ENCODE measurements at regions not wholly inside any gene's neighbourhood (a gene's known extent, or its start where the extent isn't known, plus 50 kb on each side); places are given as distances from the start of the nearest gene placed in this dataset.
"Not testable (repeated sequence)": the region's sequence is repeated elsewhere in the genome, so short reads cannot be mapped to it uniquely, and the experiment has no call there.

DNA sequence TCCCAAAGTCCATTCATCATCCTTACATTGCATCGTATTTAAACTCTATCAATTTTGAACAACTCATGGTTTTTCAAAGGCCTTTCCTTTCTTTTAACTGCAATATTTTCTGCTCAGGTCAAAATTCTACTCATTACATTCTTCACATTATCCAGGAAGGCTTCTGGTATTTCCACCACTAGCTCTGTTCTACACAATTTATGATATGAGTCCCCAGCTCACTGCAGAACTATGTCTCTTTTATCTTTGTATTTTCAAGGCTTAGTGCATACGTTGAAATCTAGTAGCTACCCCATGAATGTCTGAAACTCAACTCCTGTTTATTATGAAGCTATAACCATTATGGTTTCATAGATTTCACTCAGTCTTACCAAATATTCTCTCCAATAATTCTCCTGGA, 282.9 kb downstream of the DUSP6 start:
- Histone ChIP-seq H3K4me3 (ENCODE audit: low read depth in 1 of 5, low read length in 5 of 5) (no peak overlapping the region), H3K9ac (ENCODE audit: low read length in 5 of 5) (no peak overlapping the region), H3K27ac (ENCODE audit: low read depth, low read length) (no peak overlapping the region), H3K27me3 (ENCODE audit: control insufficient read depth in 5 of 5, insufficient read depth in 4 of 5, low read length in 5 of 5) (no peaks in the 10 kb centered on the region), H3K9me3 (ENCODE audit: control insufficient read depth in 5 of 5, low read length in 5 of 5) (no peaks in the 10 kb centered on the region), H3K4me1 (ENCODE audit: control insufficient read depth in 5 of 5, insufficient read depth in 5 of 5, low read length in 5 of 5) (no peaks in the 10 kb centered on the region), H3K36me3 (ENCODE audit: control insufficient read depth in 5 of 5, insufficient read depth in 5 of 5, low read length in 5 of 5) (no peaks in the 10 kb centered on the region)

DNA sequence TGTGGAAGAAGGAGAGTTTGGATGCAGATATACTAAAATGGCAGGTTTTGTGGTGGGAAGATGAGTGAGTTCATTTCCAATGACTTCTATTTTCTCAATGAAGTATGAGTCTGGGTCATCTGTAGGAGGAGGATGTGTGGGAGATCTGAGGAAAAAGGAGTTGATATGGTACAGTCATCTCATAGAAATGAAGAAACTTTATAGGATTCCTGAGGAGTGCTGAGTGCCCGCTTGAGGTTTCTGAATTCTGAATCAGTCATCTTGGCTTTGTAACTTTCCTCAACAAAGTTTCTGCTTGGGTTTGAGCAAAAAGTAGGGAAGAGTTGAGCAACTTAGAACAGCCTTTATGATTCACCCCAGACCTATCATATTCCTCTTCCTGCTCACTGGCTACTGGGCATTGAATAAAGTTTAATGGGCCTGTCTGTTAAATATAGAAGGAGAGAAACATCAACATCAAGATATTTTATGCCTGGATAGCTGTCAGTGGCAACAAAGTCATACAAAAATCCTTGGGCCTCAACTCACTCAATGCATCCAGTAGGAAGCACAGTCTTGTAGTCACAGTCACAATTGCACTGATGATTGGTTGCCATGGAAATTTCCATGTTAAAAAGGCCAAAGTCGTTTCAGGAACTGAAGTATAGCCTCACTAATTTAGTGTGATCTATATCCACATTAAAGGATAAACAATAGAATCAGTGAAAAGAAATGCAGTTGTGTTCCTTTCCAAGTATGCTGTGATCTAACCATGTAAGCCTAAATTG, 284.7 kb downstream of the DUSP6 start:
- Histone ChIP-seq H3K27me3 (ENCODE audit: control insufficient read depth in 5 of 5, insufficient read depth in 4 of 5, low read length in 5 of 5) (no peaks in the 10 kb centered on the region), H3K4me1 (ENCODE audit: control insufficient read depth in 5 of 5, insufficient read depth in 5 of 5, low read length in 5 of 5) (no peaks in the 10 kb centered on the region), H3K9ac (ENCODE audit: low read length in 5 of 5) (no peak overlapping the region), H3K4me3 (ENCODE audit: low read depth in 1 of 5, low read length in 5 of 5) (no peak overlapping the region), H3K36me3 (ENCODE audit: control insufficient read depth in 5 of 5, insufficient read depth in 5 of 5, low read length in 5 of 5) (no peaks in the 10 kb centered on the region), H3K9me3 (ENCODE audit: control insufficient read depth in 5 of 5, low read length in 5 of 5) (no peaks in the 10 kb centered on the region), H3K27ac (ENCODE audit: low read depth, low read length) (no peak overlapping the region)

DNA sequence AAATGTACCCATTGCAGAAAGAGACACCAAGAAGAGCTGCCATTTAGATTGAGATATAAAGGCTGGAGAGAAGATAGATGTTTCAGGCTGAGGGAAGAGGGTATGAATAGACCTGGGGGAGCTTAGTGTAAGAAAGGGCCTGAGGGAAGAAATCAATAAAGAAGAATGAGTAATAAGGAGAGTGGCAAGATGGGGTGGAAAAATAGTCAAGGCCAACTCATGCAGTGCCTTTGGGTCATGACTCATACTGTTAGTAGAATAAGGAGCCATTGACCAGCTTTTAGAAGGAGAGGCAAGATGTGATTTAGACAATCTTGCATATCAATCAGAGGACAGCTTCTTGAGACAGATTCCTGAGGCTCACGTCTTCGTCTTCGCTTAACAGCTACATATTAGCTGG, 287.5 kb downstream of the DUSP6 start:
- Histone ChIP-seq H3K9me3 (ENCODE audit: control insufficient read depth in 5 of 5, low read length in 5 of 5) (no peaks in the 10 kb centered on the region), H3K4me1 (ENCODE audit: control insufficient read depth in 5 of 5, insufficient read depth in 5 of 5, low read length in 5 of 5) (peaks cover 0 to 6% (median 4%) of the 10 kb centered on the region in 5 donors), H3K27ac (ENCODE audit: low read depth, low read length) (no peak overlapping the region), H3K27me3 (ENCODE audit: control insufficient read depth in 5 of 5, insufficient read depth in 4 of 5, low read length in 5 of 5) (no peaks in the 10 kb centered on the region), H3K4me3 (ENCODE audit: low read depth in 1 of 5, low read length in 5 of 5) (no peak overlapping the region), H3K36me3 (ENCODE audit: control insufficient read depth in 5 of 5, insufficient read depth in 5 of 5, low read length in 5 of 5) (no peaks in the 10 kb centered on the region), H3K9ac (ENCODE audit: low read length in 5 of 5) (no peak overlapping the region)

DNA sequence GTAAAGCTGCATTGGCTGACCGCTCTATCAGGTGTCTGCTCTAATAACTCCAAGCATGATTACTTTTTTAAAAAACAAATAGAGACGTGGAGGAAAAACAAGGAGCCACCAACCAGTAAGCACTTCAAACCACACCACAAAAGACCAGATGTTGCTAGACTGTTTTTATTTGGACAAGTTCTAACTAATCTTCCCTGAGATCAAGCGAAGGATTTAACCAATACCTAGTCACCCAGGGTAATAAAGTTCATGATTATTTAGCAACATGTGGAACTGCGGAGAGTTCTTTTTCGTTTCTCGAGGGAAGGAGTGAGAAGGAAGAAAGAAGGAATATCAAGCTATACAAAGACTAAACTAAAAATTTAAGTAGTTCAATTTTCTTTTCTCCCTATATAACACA, 288.1 kb downstream of the DUSP6 start:
- H3K4me3 ChIP-seq (ENCODE audit: low read depth in 1 of 5, low read length in 5 of 5): no peak overlapping the region
- no peak overlapping the region for H3K9ac ChIP-seq (ENCODE audit: low read length in 5 of 5)
- H3K27ac ChIP-seq (ENCODE audit: low read depth, low read length): no peak overlapping the region
- H3K4me1 ChIP-seq (ENCODE audit: control insufficient read depth in 5 of 5, insufficient read depth in 5 of 5, low read length in 5 of 5): peaks cover 0 to 12% (median 9%) of the 10 kb centered on the region in 5 donors
- no peaks in the 10 kb centered on the region for H3K36me3 ChIP-seq (ENCODE audit: control insufficient read depth in 5 of 5, insufficient read depth in 5 of 5, low read length in 5 of 5)
- no peaks in the 10 kb centered on the region for H3K27me3 ChIP-seq (ENCODE audit: control insufficient read depth in 5 of 5, insufficient read depth in 4 of 5, low read length in 5 of 5)
- H3K9me3 ChIP-seq (ENCODE audit: control insufficient read depth in 5 of 5, low read length in 5 of 5): no peaks in the 10 kb centered on the region

DNA sequence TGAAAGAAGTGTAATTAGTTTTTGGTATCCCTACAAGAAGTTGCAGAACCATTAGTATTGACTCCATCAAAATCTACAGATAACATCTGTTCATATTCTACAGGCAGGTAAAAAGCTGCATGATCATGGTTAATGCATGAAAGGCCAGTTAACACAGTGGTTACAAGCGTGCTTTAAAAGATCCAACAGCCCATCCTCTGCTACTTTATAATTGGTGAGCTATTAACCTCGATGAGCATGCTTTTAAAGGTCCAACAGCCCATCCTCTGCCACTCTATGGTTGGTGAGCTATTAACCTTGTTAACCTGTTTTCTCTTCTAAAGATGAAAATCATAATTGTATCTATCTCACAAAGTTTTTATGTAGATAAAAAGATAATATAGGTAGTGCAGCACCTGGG, 289.3 kb downstream of the DUSP6 start:
- no peaks in the 10 kb centered on the region for H3K27me3 ChIP-seq (ENCODE audit: control insufficient read depth in 5 of 5, insufficient read depth in 4 of 5, low read length in 5 of 5)
- H3K9me3 ChIP-seq (ENCODE audit: control insufficient read depth in 5 of 5, low read length in 5 of 5): no peaks in the 10 kb centered on the region
- peaks cover 0 to 14% (median 10%) of the 10 kb centered on the region in 5 donors for H3K4me1 ChIP-seq (ENCODE audit: control insufficient read depth in 5 of 5, insufficient read depth in 5 of 5, low read length in 5 of 5)
- no peak overlapping the region for H3K4me3 ChIP-seq (ENCODE audit: low read depth in 1 of 5, low read length in 5 of 5)
- no peak overlapping the region for H3K27ac ChIP-seq (ENCODE audit: low read depth, low read length)
- no peak overlapping the region for H3K9ac ChIP-seq (ENCODE audit: low read length in 5 of 5)
- H3K36me3 ChIP-seq (ENCODE audit: control insufficient read depth in 5 of 5, insufficient read depth in 5 of 5, low read length in 5 of 5): no peaks in the 10 kb centered on the region

DNA sequence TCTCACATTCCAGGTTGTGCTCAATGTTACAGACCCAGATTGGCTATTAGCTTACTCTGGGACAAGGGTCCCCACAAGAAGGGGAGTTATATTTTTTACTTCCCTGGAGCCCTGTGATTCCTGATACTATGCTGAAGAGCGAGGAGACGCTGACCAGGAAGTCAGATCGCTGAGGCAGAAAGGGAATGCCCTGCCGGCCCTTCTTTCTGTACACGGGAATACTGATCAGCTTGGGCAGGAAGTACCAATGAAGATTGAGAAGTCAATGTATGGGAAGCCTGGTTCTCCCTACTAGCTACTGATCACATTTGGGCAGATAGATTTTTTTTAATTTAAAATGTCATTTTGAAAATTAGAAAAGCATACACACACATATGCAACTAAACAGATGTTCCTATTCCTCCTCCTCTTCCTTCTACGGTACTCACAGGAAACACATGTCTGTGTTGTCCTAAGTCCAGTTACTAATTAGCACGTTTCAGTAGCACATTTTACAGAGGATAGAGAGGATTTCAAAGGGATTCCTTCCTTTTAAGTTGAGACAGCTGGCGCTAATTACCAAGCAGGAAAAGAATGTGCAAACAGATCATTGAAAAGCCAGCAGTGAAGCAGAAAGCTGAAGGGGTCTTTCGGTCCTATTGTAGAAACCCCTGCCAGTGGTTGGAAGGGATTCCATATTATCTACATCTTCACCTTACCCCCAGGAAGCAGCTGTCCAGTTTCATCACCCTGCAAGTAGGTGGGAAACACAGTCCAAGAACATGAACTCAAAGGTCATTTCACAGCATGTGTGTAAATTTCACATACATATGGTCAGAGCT, 292.4 kb downstream of the DUSP6 start:
- Histone ChIP-seq H3K4me1 (ENCODE audit: control insufficient read depth in 5 of 5, insufficient read depth in 5 of 5, low read length in 5 of 5) (peaks cover 0 to 14% (median 10%) of the 10 kb centered on the region in 5 donors), H3K9ac (ENCODE audit: low read length in 5 of 5) (no peak overlapping the region), H3K4me3 (ENCODE audit: low read depth in 1 of 5, low read length in 5 of 5) (no peak overlapping the region), H3K9me3 (ENCODE audit: control insufficient read depth in 5 of 5, low read length in 5 of 5) (no peaks in the 10 kb centered on the region), H3K36me3 (ENCODE audit: control insufficient read depth in 5 of 5, insufficient read depth in 5 of 5, low read length in 5 of 5) (no peaks in the 10 kb centered on the region), H3K27me3 (ENCODE audit: control insufficient read depth in 5 of 5, insufficient read depth in 4 of 5, low read length in 5 of 5) (no peaks in the 10 kb centered on the region), H3K27ac (ENCODE audit: low read depth, low read length) (no peak overlapping the region)

DNA sequence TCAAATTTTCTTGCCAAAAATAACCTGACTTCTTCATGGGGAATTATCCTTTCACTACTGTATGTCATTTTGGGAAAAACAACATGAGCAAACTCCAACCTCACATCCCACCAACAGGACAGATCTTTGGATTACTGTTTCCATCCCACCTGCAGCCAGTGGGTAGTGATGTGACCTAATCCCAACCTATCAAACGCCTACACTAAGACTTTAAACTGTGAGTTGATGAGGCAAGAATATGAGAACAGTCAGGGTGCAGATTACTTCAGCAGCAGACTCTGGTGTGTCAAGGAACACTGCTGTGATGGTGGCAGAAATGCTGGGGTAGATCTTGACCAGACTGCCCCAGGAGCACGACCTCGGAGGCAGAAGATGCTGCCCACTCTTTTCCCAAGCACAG, 293.2 kb downstream of the DUSP6 start:
- H3K27ac ChIP-seq (ENCODE audit: low read depth, low read length): no peak overlapping the region
- H3K4me1 ChIP-seq (ENCODE audit: control insufficient read depth in 5 of 5, insufficient read depth in 5 of 5, low read length in 5 of 5): peaks cover 0 to 14% (median 10%) of the 10 kb centered on the region in 5 donors
- H3K36me3 ChIP-seq (ENCODE audit: control insufficient read depth in 5 of 5, insufficient read depth in 5 of 5, low read length in 5 of 5): no peaks in the 10 kb centered on the region
- H3K4me3 ChIP-seq (ENCODE audit: low read depth in 1 of 5, low read length in 5 of 5): no peak overlapping the region
- no peaks in the 10 kb centered on the region for H3K9me3 ChIP-seq (ENCODE audit: control insufficient read depth in 5 of 5, low read length in 5 of 5)
- H3K9ac ChIP-seq (ENCODE audit: low read length in 5 of 5): no peak overlapping the region
- H3K27me3 ChIP-seq (ENCODE audit: control insufficient read depth in 5 of 5, insufficient read depth in 4 of 5, low read length in 5 of 5): no peaks in the 10 kb centered on the region

DNA sequence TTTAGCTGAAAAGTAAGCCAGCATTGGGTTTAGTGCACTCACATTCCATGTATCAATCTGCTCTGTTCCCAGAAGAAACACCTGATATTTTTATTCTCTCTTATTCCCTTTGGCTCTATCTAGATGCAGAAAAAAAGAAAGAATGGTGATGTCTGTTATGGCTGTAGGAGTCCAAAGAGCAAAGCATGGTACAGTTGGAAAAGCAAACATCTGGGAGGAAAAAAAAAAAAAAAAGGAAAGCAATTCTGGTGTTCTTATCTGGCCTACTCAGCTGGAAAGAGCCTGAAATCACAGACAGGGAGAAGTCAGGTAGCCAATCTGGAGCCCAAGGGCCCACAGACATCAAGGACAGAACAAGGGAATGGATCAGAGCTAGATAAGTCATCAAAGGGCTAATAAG, 293.9 kb downstream of the DUSP6 start:
- no peak overlapping the region for H3K4me3 ChIP-seq (ENCODE audit: low read depth in 1 of 5, low read length in 5 of 5)
- H3K4me1 ChIP-seq (ENCODE audit: control insufficient read depth in 5 of 5, insufficient read depth in 5 of 5, low read length in 5 of 5): peaks cover 0 to 14% (median 10%) of the 10 kb centered on the region in 5 donors
- H3K27ac ChIP-seq (ENCODE audit: low read depth, low read length): no peak overlapping the region
- H3K27me3 ChIP-seq (ENCODE audit: control insufficient read depth in 5 of 5, insufficient read depth in 4 of 5, low read length in 5 of 5): no peaks in the 10 kb centered on the region
- peaks cover 0 to under 1% (median 0%) of the 10 kb centered on the region in 5 donors for H3K9me3 ChIP-seq (ENCODE audit: control insufficient read depth in 5 of 5, low read length in 5 of 5)
- H3K9ac ChIP-seq (ENCODE audit: low read length in 5 of 5): no peak overlapping the region
- no peaks in the 10 kb centered on the region for H3K36me3 ChIP-seq (ENCODE audit: control insufficient read depth in 5 of 5, insufficient read depth in 5 of 5, low read length in 5 of 5)

DNA sequence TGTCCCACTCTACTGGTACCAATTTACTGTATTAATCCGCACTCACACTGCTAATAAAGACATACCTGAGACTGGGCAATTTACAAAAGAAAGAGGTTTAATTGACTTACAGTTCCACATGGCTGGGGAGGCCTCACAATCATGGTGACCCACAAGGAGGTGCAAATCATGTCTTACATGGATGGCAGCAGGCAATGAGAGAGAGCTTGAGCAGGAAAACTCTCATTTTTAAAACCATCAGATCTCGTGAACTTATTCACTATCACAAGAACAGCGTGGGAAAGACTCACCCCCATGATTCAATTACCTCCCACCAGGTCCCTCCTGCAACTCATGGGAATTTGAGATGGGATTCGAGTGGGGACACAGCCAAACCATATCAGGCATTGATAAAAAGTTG, 298.5 kb downstream of the DUSP6 start:
- H3K4me3 ChIP-seq (ENCODE audit: low read depth in 1 of 5, low read length in 5 of 5); H3K27me3 ChIP-seq (ENCODE audit: control insufficient read depth in 5 of 5, insufficient read depth in 4 of 5, low read length in 5 of 5); H3K9ac ChIP-seq (ENCODE audit: low read length in 5 of 5); H3K4me1 ChIP-seq (ENCODE audit: control insufficient read depth in 5 of 5, insufficient read depth in 5 of 5, low read length in 5 of 5); H3K9me3 ChIP-seq (ENCODE audit: control insufficient read depth in 5 of 5, low read length in 5 of 5); H3K36me3 ChIP-seq (ENCODE audit: control insufficient read depth in 5 of 5, insufficient read depth in 5 of 5, low read length in 5 of 5); H3K27ac ChIP-seq (ENCODE audit: low read depth, low read length): not testable (repeated sequence)

DNA sequence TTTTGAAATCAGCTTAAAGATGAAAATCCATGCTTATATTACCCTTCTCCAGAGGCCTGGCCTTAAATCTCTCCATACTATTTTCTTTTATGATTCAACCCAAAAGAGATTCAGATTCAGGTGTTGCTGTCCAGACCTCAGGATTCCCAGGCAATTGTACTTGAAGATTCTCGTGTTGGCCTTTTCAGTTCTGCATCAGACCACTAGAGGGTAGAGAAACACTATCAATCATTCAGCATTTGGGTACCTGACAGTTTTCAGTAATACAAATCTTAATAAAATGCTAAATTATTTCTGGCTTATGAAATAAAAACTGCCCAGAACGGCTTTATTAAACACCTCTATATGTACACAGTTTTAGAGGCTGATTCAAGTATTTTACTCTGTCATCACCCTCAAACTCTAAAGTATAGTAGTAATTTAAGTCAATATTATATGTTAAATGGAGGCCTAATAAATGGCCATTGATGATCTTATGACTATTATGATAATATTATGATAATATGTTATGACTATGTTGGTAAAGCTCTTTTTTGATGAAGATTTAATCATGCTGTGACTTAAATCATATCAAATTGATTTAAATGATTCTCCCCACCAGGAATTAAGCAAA, 301.1 kb downstream of the DUSP6 start:
- Histone ChIP-seq H3K27ac (ENCODE audit: low read depth, low read length) (no peak overlapping the region), H3K27me3 (ENCODE audit: control insufficient read depth in 5 of 5, insufficient read depth in 4 of 5, low read length in 5 of 5) (no peaks in the 10 kb centered on the region), H3K9me3 (ENCODE audit: control insufficient read depth in 5 of 5, low read length in 5 of 5) (peaks cover 0 to 4% (median 0%) of the 10 kb centered on the region in 5 donors)

More for the DNA sequence above, 301.1 kb downstream of the DUSP6 start:
- no peaks in the 10 kb centered on the region for H3K36me3 ChIP-seq (ENCODE audit: control insufficient read depth in 5 of 5, insufficient read depth in 5 of 5, low read length in 5 of 5)
- H3K4me1 ChIP-seq (ENCODE audit: control insufficient read depth in 5 of 5, insufficient read depth in 5 of 5, low read length in 5 of 5): peaks cover 0 to 6% (median 2%) of the 10 kb centered on the region in 5 donors
- no peak overlapping the region for H3K4me3 ChIP-seq (ENCODE audit: low read depth in 1 of 5, low read length in 5 of 5)
- no peak overlapping the region for H3K9ac ChIP-seq (ENCODE audit: low read length in 5 of 5)
